SK-N-SH treated with all-trans-retinoic acid at 6 μM for 48 hours (cell line): ENCODE measurements at regions not wholly inside any gene's neighbourhood (a gene's known extent, or its start where the extent isn't known, plus 50 kb on each side); places are given as distances from the start of the nearest gene placed in this dataset.

ENCODE experiments used
- ATAC-seq: fragments of 200-7000 bp; cut with Tn5 transposase; 3 replicates; pipeline ENCODE4 v1.9.1; 2020; ENCODE audit warnings: mild to moderate bottlenecking, moderate library complexity
- ARNTL ChIP-seq: fragments of 450-650 bp; formaldehyde crosslinking; IDR thresholded peaks from 2 replicates; pipeline ENCODE4 v1.5.0; 2020; ENCODE audit warnings: low read depth, mild to moderate bottlenecking, moderate library complexity, borderline replicate concordance
- BACH2 ChIP-seq: fragments of 250-450 bp; sonication (Bioruptor Pico); IDR thresholded peaks from 2 replicates; pipeline ENCODE4 v1.9.0; 2021; ENCODE audit warnings: mild to moderate bottlenecking, borderline replicate concordance
- CSDC2 ChIP-seq: fragments of 250-450 bp; sonication (Bioruptor Pico); IDR thresholded peaks from 2 replicates; pipeline ENCODE4 v1.5.0; 2020; ENCODE audit warnings: mild to moderate bottlenecking, moderate library complexity
- ESRRG ChIP-seq: fragments of 250-450 bp; sonication (Bioruptor Pico); IDR thresholded peaks from 2 replicates; pipeline ENCODE4 v1.6.1; 2021; ENCODE audit warnings: mild to moderate bottlenecking
- GLIS3 ChIP-seq: fragments of 250-450 bp; sonication (Bioruptor Pico); IDR thresholded peaks from 2 replicates; pipeline ENCODE4 v1.5.0; 2020; ENCODE audit warnings: mild to moderate bottlenecking, moderate library complexity
- ISL1 ChIP-seq: fragments of 250-450 bp; sonication (Bioruptor Pico); IDR thresholded peaks from 2 replicates; pipeline ENCODE4 v2.1.2; 2022; ENCODE audit warnings: mild to moderate bottlenecking, moderate library complexity
- OSR1 ChIP-seq: fragments of 250-450 bp; sonication (Bioruptor Pico); IDR thresholded peaks from 2 replicates; pipeline ENCODE4 v1.8.0; 2022; ENCODE audit warnings: moderate library complexity, mild to moderate bottlenecking, inconsistent platforms
- PPARA ChIP-seq: fragments of 250-450 bp; sonication (Bioruptor Pico); IDR thresholded peaks from 2 replicates; pipeline ENCODE4 v1.5.0; 2020; ENCODE audit warnings: mild to moderate bottlenecking, borderline replicate concordance
- RARB ChIP-seq: fragments of 250-450 bp; sonication (Bioruptor Pico); IDR thresholded peaks from 2 replicates; pipeline ENCODE4 v1.8.0; 2021; ENCODE audit warnings: mild to moderate bottlenecking, moderate library complexity
- SNAI2 ChIP-seq: fragments of 250-450 bp; sonication (Bioruptor Pico); IDR thresholded peaks from 2 replicates; pipeline ENCODE4 v1.5.0; 2020; ENCODE audit warnings: mild to moderate bottlenecking, moderate library complexity
- TCF4 ChIP-seq: fragments of 250-450 bp; sonication (Bioruptor Pico); IDR thresholded peaks from 2 replicates; pipeline ENCODE4 v1.8.0; 2021; ENCODE audit warnings: mild to moderate bottlenecking, moderate library complexity, borderline replicate concordance
- TOX ChIP-seq: fragments of 250-450 bp; sonication (Bioruptor Pico); IDR thresholded peaks from 2 replicates; pipeline ENCODE4 v1.8.0; 2021; ENCODE audit warnings: mild to moderate bottlenecking, moderate library complexity, borderline replicate concordance
- ZC3H10 ChIP-seq: fragments of 250-450 bp; sonication (Bioruptor Pico); IDR thresholded peaks from 2 replicates; pipeline ENCODE4 v1.5.1; 2021; ENCODE audit warnings: mild to moderate bottlenecking, moderate library complexity
- ZFP3 ChIP-seq: fragments of 250-450 bp; sonication (Bioruptor Pico); IDR thresholded peaks from 2 replicates; pipeline ENCODE4 v1.5.0; 2020; ENCODE audit warnings: mild to moderate bottlenecking, moderate library complexity
- ZFP30 ChIP-seq: fragments of 450-650 bp; formaldehyde crosslinking; IDR thresholded peaks from 2 replicates; pipeline ENCODE4 v1.5.0; 2022; ENCODE audit warnings: mild to moderate bottlenecking, moderate library complexity
- ZNF565 ChIP-seq: fragments of 450-650 bp; formaldehyde crosslinking; conservative IDR thresholded peaks from 2 replicates; pipeline ENCODE4 v1.5.0; 2020; ENCODE audit warnings: low read depth, mild to moderate bottlenecking, moderate library complexity
- ZNF70 ChIP-seq: fragments of 450-650 bp; formaldehyde crosslinking; IDR thresholded peaks from 2 replicates; pipeline ENCODE4 v1.5.0; 2020; ENCODE audit warnings: mild to moderate bottlenecking, moderate library complexity
- ZNF8 ChIP-seq: fragments of 450-650 bp; formaldehyde crosslinking; IDR thresholded peaks from 2 replicates; pipeline ENCODE4 v1.5.0; 2020; ENCODE audit warnings: mild to moderate bottlenecking, moderate library complexity
- TF ChIP-seq, protein P1 (sequence below): fragments of 250-450 bp; sonication (Bioruptor Pico); IDR thresholded peaks from 2 replicates; pipeline ENCODE4 v1.8.0; 2021; ENCODE audit warnings: low read depth, mild to moderate bottlenecking, moderate library complexity, borderline replicate concordance
- TF ChIP-seq, protein P2 (sequence below): fragments of 250-450 bp; sonication (Bioruptor Pico); IDR thresholded peaks from 2 replicates; pipeline ENCODE4 v1.5.0; 2020; ENCODE audit warnings: mild to moderate bottlenecking, moderate library complexity
- TF ChIP-seq, protein P3 (sequence below): fragments of 250-450 bp; sonication (Bioruptor Pico); IDR thresholded peaks from 2 replicates; pipeline ENCODE4 v1.5.1; 2021; ENCODE audit warnings: mild to moderate bottlenecking, moderate library complexity
- TF ChIP-seq, protein P4 (sequence below): fragments of 250-450 bp; sonication (Bioruptor Pico); IDR thresholded peaks from 2 replicates; pipeline ENCODE4 v1.5.1; 2020; ENCODE audit warnings: low read depth, mild to moderate bottlenecking, moderate library complexity

GRCh38 chr1:64337475-64337874, 132.5 kb upstream of the CACHD1 start:
- ATAC-seq: no peak

GRCh38 chr1:64337926-64338325, 132.0 kb upstream of the CACHD1 start:
- ATAC-seq: no peak
- no peak for TF ChIP-seq ZFP30

More at GRCh38 chr1:64337475-64337874, 132.5 kb upstream of the CACHD1 start:
- no peak for TF ChIP-seq ZC3H10 (CRISPR knock-in tag)
- no peak for TF ChIP-seq ZNF70 (CRISPR knock-in tag)
- TF ChIP-seq PPARA (CRISPR knock-in tag): no peak
- TF ChIP-seq SNAI2 (CRISPR knock-in tag): no peak
- TF ChIP-seq, protein P1, sequence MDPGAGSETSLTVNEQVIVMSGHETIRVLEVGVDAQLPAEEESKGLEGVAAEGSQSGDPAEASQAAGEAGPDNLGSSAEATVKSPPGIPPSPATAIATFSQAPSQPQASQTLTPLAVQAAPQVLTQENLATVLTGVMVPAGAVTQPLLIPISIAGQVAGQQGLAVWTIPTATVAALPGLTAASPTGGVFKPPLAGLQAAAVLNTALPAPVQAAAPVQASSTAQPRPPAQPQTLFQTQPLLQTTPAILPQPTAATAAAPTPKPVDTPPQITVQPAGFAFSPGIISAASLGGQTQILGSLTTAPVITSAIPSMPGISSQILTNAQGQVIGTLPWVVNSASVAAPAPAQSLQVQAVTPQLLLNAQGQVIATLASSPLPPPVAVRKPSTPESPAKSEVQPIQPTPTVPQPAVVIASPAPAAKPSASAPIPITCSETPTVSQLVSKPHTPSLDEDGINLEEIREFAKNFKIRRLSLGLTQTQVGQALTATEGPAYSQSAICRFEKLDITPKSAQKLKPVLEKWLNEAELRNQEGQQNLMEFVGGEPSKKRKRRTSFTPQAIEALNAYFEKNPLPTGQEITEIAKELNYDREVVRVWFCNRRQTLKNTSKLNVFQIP (CRISPR knock-in tag): no peak
- TF ChIP-seq, protein P2, sequence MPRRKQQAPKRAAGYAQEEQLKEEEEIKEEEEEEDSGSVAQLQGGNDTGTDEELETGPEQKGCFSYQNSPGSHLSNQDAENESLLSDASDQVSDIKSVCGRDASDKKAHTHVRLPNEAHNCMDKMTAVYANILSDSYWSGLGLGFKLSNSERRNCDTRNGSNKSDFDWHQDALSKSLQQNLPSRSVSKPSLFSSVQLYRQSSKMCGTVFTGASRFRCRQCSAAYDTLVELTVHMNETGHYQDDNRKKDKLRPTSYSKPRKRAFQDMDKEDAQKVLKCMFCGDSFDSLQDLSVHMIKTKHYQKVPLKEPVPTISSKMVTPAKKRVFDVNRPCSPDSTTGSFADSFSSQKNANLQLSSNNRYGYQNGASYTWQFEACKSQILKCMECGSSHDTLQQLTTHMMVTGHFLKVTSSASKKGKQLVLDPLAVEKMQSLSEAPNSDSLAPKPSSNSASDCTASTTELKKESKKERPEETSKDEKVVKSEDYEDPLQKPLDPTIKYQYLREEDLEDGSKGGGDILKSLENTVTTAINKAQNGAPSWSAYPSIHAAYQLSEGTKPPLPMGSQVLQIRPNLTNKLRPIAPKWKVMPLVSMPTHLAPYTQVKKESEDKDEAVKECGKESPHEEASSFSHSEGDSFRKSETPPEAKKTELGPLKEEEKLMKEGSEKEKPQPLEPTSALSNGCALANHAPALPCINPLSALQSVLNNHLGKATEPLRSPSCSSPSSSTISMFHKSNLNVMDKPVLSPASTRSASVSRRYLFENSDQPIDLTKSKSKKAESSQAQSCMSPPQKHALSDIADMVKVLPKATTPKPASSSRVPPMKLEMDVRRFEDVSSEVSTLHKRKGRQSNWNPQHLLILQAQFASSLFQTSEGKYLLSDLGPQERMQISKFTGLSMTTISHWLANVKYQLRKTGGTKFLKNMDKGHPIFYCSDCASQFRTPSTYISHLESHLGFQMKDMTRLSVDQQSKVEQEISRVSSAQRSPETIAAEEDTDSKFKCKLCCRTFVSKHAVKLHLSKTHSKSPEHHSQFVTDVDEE (CRISPR knock-in tag): no peak
- no peak for TF ChIP-seq ISL1 (CRISPR knock-in tag)
- no peak for TF ChIP-seq TCF4 (CRISPR knock-in tag)
- no peak for TF ChIP-seq RARB (CRISPR knock-in tag)

DNA sequence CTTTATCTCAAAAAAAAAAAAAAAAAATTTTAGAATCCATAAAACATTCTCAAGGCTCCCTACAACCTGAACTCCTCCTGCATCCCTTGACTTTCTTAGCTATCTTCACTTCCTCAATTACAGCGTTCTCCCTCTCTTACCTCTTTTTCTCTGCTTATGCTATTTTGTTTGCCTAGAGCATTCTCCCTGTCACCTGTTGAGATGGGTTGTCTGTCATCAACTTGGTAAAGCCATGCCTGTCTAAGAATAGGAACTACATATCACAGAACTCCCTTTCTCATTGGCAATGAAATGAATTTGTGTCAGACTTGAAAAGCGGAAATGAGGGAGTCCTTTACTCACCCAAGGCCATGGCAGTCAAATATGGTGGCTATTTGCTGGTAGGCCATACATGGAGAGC, 129.6 kb upstream of the CACHD1 start:
- ATAC-seq: no peak
- TF ChIP-seq TOX (CRISPR knock-in tag) (no peak), GLIS3 (CRISPR knock-in tag) (no peak), OSR1 (no peak), ZFP3 (CRISPR knock-in tag) (no peak)

GRCh38 chr1:64343105-64343822, 126.7 kb upstream of the CACHD1 start:
- TF ChIP-seq ZNF565 (CRISPR knock-in tag): no peak
- no peak for TF ChIP-seq ESRRG (CRISPR knock-in tag)
- no peak for TF ChIP-seq SNAI2 (CRISPR knock-in tag)
- TF ChIP-seq TOX (CRISPR knock-in tag): no peak
- TF ChIP-seq PPARA (CRISPR knock-in tag): no peak
- TF ChIP-seq ARNTL (CRISPR knock-in tag): no peak
- TF ChIP-seq ZFP30: no peak
- no peak for TF ChIP-seq BACH2 (CRISPR knock-in tag)
- no peak for TF ChIP-seq ISL1 (CRISPR knock-in tag)
- TF ChIP-seq ZNF70 (CRISPR knock-in tag): no peak
- no peak for TF ChIP-seq ZNF8
- TF ChIP-seq, protein P3, sequence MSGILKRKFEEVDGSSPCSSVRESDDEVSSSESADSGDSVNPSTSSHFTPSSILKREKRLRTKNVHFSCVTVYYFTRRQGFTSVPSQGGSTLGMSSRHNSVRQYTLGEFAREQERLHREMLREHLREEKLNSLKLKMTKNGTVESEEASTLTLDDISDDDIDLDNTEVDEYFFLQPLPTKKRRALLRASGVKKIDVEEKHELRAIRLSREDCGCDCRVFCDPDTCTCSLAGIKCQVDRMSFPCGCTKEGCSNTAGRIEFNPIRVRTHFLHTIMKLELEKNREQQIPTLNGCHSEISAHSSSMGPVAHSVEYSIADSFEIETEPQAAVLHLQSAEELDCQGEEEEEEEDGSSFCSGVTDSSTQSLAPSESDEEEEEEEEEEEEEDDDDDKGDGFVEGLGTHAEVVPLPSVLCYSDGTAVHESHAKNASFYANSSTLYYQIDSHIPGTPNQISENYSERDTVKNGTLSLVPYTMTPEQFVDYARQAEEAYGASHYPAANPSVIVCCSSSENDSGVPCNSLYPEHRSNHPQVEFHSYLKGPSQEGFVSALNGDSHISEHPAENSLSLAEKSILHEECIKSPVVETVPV (CRISPR knock-in tag): no peak
- TF ChIP-seq CSDC2 (CRISPR knock-in tag): no peak
- TF ChIP-seq RARB (CRISPR knock-in tag): no peak
- TF ChIP-seq, protein P4, sequence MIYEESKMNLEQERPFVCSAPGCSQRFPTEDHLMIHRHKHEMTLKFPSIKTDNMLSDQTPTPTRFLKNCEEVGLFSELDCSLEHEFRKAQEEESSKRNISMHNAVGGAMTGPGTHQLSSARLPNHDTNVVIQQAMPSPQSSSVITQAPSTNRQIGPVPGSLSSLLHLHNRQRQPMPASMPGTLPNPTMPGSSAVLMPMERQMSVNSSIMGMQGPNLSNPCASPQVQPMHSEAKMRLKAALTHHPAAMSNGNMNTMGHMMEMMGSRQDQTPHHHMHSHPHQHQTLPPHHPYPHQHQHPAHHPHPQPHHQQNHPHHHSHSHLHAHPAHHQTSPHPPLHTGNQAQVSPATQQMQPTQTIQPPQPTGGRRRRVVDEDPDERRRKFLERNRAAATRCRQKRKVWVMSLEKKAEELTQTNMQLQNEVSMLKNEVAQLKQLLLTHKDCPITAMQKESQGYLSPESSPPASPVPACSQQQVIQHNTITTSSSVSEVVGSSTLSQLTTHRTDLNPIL: no peak
- peak; percentile 67 for ATAC-seq
